CD4-positive, alpha-beta T cell treated with Interleukin-2 at 100 ng/mL for 4 hours (primary cell): ENCODE measurements at regions not wholly inside any gene's neighbourhood (a gene's known extent, or its start where the extent isn't known, plus 50 kb on each side); places are given as distances from the start of the nearest gene placed in this dataset.

ENCODE experiments used
- DNase-seq: peaks from one replicate; pipeline ENCODE4 v3.0.0-alpha.2; 2020; ENCODE audit warnings: low spot score

DNA sequence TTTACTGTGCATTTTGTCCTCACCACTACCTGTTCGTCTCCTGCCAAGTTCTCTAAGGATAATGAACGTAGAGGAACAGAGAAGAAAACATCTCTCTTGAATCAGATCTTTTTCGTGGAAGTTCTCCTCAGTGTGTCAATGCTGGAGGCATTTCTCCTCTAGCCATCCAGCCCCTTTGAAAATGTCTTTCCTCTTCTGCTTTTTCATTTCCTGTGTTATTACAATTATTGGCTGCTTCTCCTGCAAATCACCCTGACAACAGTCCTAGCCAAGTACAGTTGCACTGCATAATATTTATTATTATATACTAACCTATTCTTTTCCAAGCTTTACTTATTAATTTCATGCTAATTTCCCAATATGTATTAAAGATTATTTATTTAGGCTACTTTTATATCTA, 61.8 kb upstream of the TRPM3 start:
- no peak for DNase-seq

DNA sequence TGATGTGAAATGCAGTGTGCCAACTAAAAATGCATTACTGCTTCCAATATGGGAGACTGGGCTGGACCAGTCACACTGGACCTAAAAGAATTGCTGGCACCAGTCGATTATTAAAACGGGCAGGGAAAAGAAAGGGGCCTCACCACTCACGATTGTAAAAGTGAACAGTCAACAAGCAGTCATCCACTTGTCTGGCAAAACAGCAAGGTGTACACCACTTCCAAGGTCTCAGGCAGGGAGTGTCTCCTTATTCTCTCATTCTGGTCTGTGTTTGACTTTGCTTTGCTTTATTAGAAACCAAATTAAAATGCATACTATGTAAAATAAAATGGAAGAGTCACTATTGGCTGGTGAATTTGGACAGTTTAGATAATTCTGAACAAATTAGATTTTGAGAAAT, 57.8 kb upstream of the TRPM3 start:
- DNase-seq, result no peak

DNA sequence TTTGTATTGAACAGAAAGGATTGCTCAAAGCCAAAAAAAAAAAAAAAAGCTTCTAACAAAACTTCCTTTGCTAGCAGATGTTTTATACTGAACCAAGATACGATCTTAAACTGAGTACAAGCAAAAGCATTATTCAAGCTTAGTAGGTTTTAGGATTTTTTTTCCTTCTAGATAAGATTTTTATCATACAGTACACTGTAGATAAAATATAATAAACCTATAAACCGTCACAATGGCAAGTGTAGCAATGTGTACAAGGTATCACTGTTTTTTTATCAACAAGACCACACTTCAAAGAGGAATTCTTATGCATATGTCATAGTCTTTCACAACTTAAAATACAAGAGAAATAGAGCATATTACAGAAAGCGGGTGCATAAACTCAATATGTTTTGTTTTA, 56.5 kb upstream of the TRPM3 start:
- no peak for DNase-seq

DNA sequence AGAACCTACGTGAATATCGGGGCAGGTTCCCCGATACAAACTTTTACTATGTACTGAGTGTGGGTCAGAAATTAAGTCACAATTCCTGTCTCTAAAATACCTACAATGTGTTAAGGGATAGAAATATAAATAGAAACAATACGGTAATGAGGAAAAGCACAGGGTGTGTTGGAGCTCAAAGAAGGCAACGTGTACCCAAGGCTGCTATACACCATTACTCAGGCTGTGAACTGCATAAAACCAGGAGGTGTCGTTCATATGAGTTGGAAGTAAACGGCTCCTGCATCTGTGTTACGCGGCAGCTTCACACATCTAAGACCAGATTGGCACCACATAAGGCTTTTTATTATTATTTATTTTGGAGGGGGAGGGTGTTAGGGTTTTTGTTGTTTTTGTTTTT, 50.1 kb upstream of the TRPM3 start:
- DNase-seq, result no peak
